Smooth muscle cell (in vitro differentiated cells): ENCODE measurements at regions not wholly inside any gene's neighbourhood (a gene's known extent, or its start where the extent isn't known, plus 50 kb on each side); places are given as distances from the start of the nearest gene placed in this dataset.

Source experiments
- DNase-seq: peaks from one replicate; lab custom pipeline; 2025; ENCODE audit not compliant: unreplicated experiment; lab: John Stamatoyannopoulos, UW
- H2AFZ ChIP-seq: fragments of 200-600 bp; sonication (generic); 2 replicates; pipeline ENCODE4 v1.6.0; 2016; ENCODE audit warnings: antibody characterized with exemption, low read depth, mild to moderate bottlenecking
- H3F3A ChIP-seq: fragments of 200-600 bp; sonication (generic); 2 replicates; pipeline ENCODE4 v1.6.0; 2017; ENCODE audit warnings: antibody characterized with exemption, low read depth
- H3K27ac ChIP-seq: fragments of 200-600 bp; sonication (generic); 2 replicates; pipeline ENCODE4 v1.5.1; 2016; ENCODE audit warnings: low read depth, mild to moderate bottlenecking
- H3K27me3 ChIP-seq: fragments of 200-600 bp; sonication (generic); 2 replicates; pipeline ENCODE4 v1.6.1; 2016; ENCODE audit warnings: low read depth, mild to moderate bottlenecking
- H3K36me3 ChIP-seq: fragments of 200-600 bp; sonication (generic); 2 replicates; pipeline ENCODE4 v1.5.1; 2016; ENCODE audit warnings: low read depth
- H3K4me1 ChIP-seq: fragments of 200-600 bp; sonication (generic); 2 replicates; pipeline ENCODE4 v1.5.1; 2016; ENCODE audit warnings: low read depth
- H3K4me2 ChIP-seq: fragments of 200-600 bp; sonication (generic); 2 replicates; pipeline ENCODE4 v1.6.0; 2016; ENCODE audit warnings: mild to moderate bottlenecking
- H3K4me3 ChIP-seq: fragments of 200-600 bp; sonication (generic); 2 replicates; pipeline ENCODE4 v1.5.1; 2016; ENCODE audit warnings: mild to moderate bottlenecking
- H3K79me2 ChIP-seq: fragments of 200-600 bp; sonication (generic); 2 replicates; pipeline ENCODE4 v1.6.0; 2016; ENCODE audit warnings: low read depth, mild to moderate bottlenecking
- H3K9ac ChIP-seq: fragments of 200-600 bp; sonication (generic); 2 replicates; pipeline ENCODE4 v1.6.0; 2016; ENCODE audit warnings: low read depth
- H3K9me3 ChIP-seq: fragments of 200-600 bp; sonication (generic); replicated peaks from 2 replicates; pipeline ENCODE4 v1.5.1; 2016; ENCODE audit warnings: low read depth
- H4K20me1 ChIP-seq: fragments of 200-600 bp; sonication (generic); 2 replicates; pipeline ENCODE4 v1.6.0; 2016; ENCODE audit warnings: low read depth
- CTCF ChIP-seq: fragments of 200-600 bp; sonication (generic); IDR thresholded peaks from 2 replicates; pipeline ENCODE4 v1.5.1; 2017; ENCODE audit warnings: borderline replicate concordance, mild to moderate bottlenecking, antibody characterized with exemption; ENCODE audit not compliant: insufficient read depth, poor library complexity, severe bottlenecking
- WGBS: methylation state at CpG from one replicate; pipeline ENCODE4 v1.1.7; 2016; ENCODE audit warnings: low lambda C conversion rate; 5-methylcytosine and 5-hydroxymethylcytosine counted together

- Histone ChIP-seq H3K27me3 (no peaks in the 10 kb centered on the region), H3K4me2 (no peak overlapping the region), H3K4me1 (no peaks in the 10 kb centered on the region), H3K9ac (no peak overlapping the region), H3K79me2 (no peaks in the 10 kb centered on the region), H3K27ac (no peak overlapping the region), H4K20me1 (no peaks in the 10 kb centered on the region), H2AFZ (no peak overlapping the region), H3K9me3 (no peaks in the 10 kb centered on the region), H3F3A (no peaks in the 10 kb centered on the region), H3K4me3 (no peak overlapping the region), H3K36me3 (no peaks in the 10 kb centered on the region)
- no peak for TF ChIP-seq CTCF
- no peak for DNase-seq
Observed at GRCh38 chr21:16840538-16840937, 672.3 kb upstream of the CXADR start.

- Histone ChIP-seq H3K4me2 (no peak overlapping the region), H3K79me2 (no peaks in the 10 kb centered on the region), H3K27ac (no peak overlapping the region), H3K27me3 (no peaks in the 10 kb centered on the region), H3K9me3 (no peaks in the 10 kb centered on the region), H3K36me3 (no peaks in the 10 kb centered on the region), H3F3A (no peaks in the 10 kb centered on the region), H3K4me3 (no peak overlapping the region), H3K4me1 (no peaks in the 10 kb centered on the region), H2AFZ (no peak overlapping the region), H4K20me1 (no peaks in the 10 kb centered on the region), H3K9ac (no peak overlapping the region)
- no peak for TF ChIP-seq CTCF
- DNase-seq, result no peak
- 92% methylated on average over 4 of the region's 4 CpGs for WGBS
Observed at GRCh38 chr21:16841975-16842695, 670.7 kb upstream of the CXADR start.

- TF ChIP-seq CTCF, result no peak
- H3K9me3 ChIP-seq, result no peaks in the 10 kb centered on the region
- no peak for DNase-seq
- no peak overlapping the region for H3K4me2 ChIP-seq
- no peak overlapping the region for H3K4me3 ChIP-seq
- H3K27me3 ChIP-seq, result no peaks in the 10 kb centered on the region
- H2AFZ ChIP-seq, result no peak overlapping the region
- H3F3A ChIP-seq, result no peaks in the 10 kb centered on the region
- no peaks in the 10 kb centered on the region for H4K20me1 ChIP-seq
- H3K36me3 ChIP-seq, result no peaks in the 10 kb centered on the region
- H3K27ac ChIP-seq, result no peak overlapping the region
- 85% methylated on average over 5 of the region's 5 CpGs for WGBS
- H3K79me2 ChIP-seq, result no peaks in the 10 kb centered on the region
- H3K9ac ChIP-seq, result no peak overlapping the region
- no peaks in the 10 kb centered on the region for H3K4me1 ChIP-seq
Observed at GRCh38 chr21:16842696-16843035, 670.2 kb upstream of the CXADR start.

GRCh38 chr21:16847211-16847610, 665.6 kb upstream of the CXADR start:
- Histone ChIP-seq H3K27me3 (no peaks in the 10 kb centered on the region), H3K9me3 (no peaks in the 10 kb centered on the region), H3K36me3 (no peaks in the 10 kb centered on the region), H3K79me2 (no peaks in the 10 kb centered on the region), H3K27ac (no peak overlapping the region), H3K9ac (no peak overlapping the region), H3F3A (no peaks in the 10 kb centered on the region), H2AFZ (peak overlapping the region; percentile 8), H4K20me1 (no peaks in the 10 kb centered on the region), H3K4me2 (no peak overlapping the region), H3K4me3 (no peak overlapping the region), H3K4me1 (no peaks in the 10 kb centered on the region)
- TF ChIP-seq CTCF, result no peak
- 84% methylated on average over 2 of the region's 2 CpGs for WGBS
- no peak for DNase-seq
